ENCODE measurements at regions not wholly inside any gene's neighbourhood (a gene's known extent, or its start where the extent isn't known, plus 50 kb on each side); places are given as distances from the start of the nearest gene placed in this dataset.

GRCh38 chr1:87795615-87796337 lies 467.1 kb downstream of the LMO4 start:
- H3K27ac ChIP-seq: no peak overlapping the region
- no peak for DNase-seq (ENCODE audit: low read depth, low spot score)

- no peak overlapping the region for H3K27ac ChIP-seq
Measured at GRCh38 chr1:87796471-87796901, 467.8 kb downstream of the LMO4 start.

GRCh38 chr1:87799451-87799850 lies 470.8 kb downstream of the LMO4 start:
- DNase-seq (ENCODE audit: low read depth, low spot score): no peak
- no peak overlapping the region for H3K27ac ChIP-seq

More at GRCh38 chr1:87796471-87796901, 467.8 kb downstream of the LMO4 start:
- DNase-seq (ENCODE audit: low read depth, low spot score): no peak

GRCh38 chr1:87800006-87800405 lies 471.3 kb downstream of the LMO4 start:
- H3K27ac ChIP-seq: no peak overlapping the region
- DNase-seq (ENCODE audit: low read depth, low spot score): no peak

GRCh38 chr1:87803375-87803774 lies 474.7 kb downstream of the LMO4 start:
- DNase-seq (ENCODE audit: low read depth, low spot score): no peak
- no peak overlapping the region for H3K27ac ChIP-seq

GRCh38 chr1:87804128-87804527 lies 475.4 kb downstream of the LMO4 start:
- no peak for DNase-seq (ENCODE audit: low read depth, low spot score)
- H3K27ac ChIP-seq: no peak overlapping the region

GRCh38 chr1:87805666-87806378 lies 477.1 kb downstream of the LMO4 start:
- peak; percentile 18 for DNase-seq (ENCODE audit: low read depth, low spot score)

GRCh38 chr1:87806379-87807094 lies 477.9 kb downstream of the LMO4 start:
- no peak for DNase-seq (ENCODE audit: low read depth, low spot score)
- H3K27ac ChIP-seq: peak overlapping the region; percentile 22

More at GRCh38 chr1:87805666-87806378, 477.1 kb downstream of the LMO4 start:
- peak overlapping the region; percentile 22 for H3K27ac ChIP-seq

GRCh38 chr1:87810166-87810565 lies 481.5 kb downstream of the LMO4 start:
- no peak overlapping the region for H3K27ac ChIP-seq

GRCh38 chr1:87812871-87813577 lies 484.3 kb downstream of the LMO4 start:
- H3K27ac ChIP-seq: no peak overlapping the region
- DNase-seq (ENCODE audit: low read depth, low spot score): no peak

More at GRCh38 chr1:87810166-87810565, 481.5 kb downstream of the LMO4 start:
- DNase-seq (ENCODE audit: low read depth, low spot score): no peak

GRCh38 chr1:87814573-87814972 lies 485.9 kb downstream of the LMO4 start:
- no peak overlapping the region for H3K27ac ChIP-seq
- DNase-seq (ENCODE audit: low read depth, low spot score): no peak

GRCh38 chr1:87816646-87817045 lies 488.0 kb downstream of the LMO4 start:
- no peak for DNase-seq (ENCODE audit: low read depth, low spot score)
- no peak overlapping the region for H3K27ac ChIP-seq

GRCh38 chr1:87820668-87821334 lies 492.1 kb downstream of the LMO4 start:
- DNase-seq (ENCODE audit: low read depth, low spot score): no peak
- H3K27ac ChIP-seq: no peak overlapping the region

GRCh38 chr1:87821335-87821697 lies 492.6 kb downstream of the LMO4 start:
- H3K27ac ChIP-seq: no peak overlapping the region
- no peak for DNase-seq (ENCODE audit: low read depth, low spot score)

- H3K27ac ChIP-seq: no peak overlapping the region
- no peak for DNase-seq (ENCODE audit: low read depth, low spot score)
Measured at GRCh38 chr1:87826681-87827251, 498.1 kb downstream of the LMO4 start.

- no peak overlapping the region for H3K27ac ChIP-seq
- DNase-seq (ENCODE audit: low read depth, low spot score): no peak
Measured at GRCh38 chr1:87829360-87829759, 500.7 kb downstream of the LMO4 start.

GRCh38 chr1:87830432-87830978 lies 501.8 kb downstream of the LMO4 start:
- DNase-seq (ENCODE audit: low read depth, low spot score): no peak
- H3K27ac ChIP-seq: no peak overlapping the region

GRCh38 chr1:87833166-87833565 lies 504.5 kb downstream of the LMO4 start:
- H3K27ac ChIP-seq: no peak overlapping the region
- no peak for DNase-seq (ENCODE audit: low read depth, low spot score)

- H3K27ac ChIP-seq: no peak overlapping the region
- DNase-seq (ENCODE audit: low read depth, low spot score): no peak
Measured at GRCh38 chr1:87834151-87834550, 505.5 kb downstream of the LMO4 start.
